Loucy (cell line): ENCODE measurements at regions not wholly inside any gene's neighbourhood (a gene's known extent, or its start where the extent isn't known, plus 50 kb on each side); places are given as distances from the start of the nearest gene placed in this dataset.

Experiments
- EZH2phosphoT487 ChIP-seq: fragments of 200-600 bp; IDR thresholded peaks from 2 replicates; pipeline ENCODE4 v1.6.1; 2018; ENCODE audit warnings: antibody characterized with exemption, mild to moderate bottlenecking, moderate library complexity, borderline replicate concordance
- TF ChIP-seq, protein P1 (sequence below): fragments of 200-600 bp; sonication (generic); conservative IDR thresholded peaks from 2 replicates; pipeline ENCODE4 v1.5.1; 2014; ENCODE audit warnings: mild to moderate bottlenecking, antibody characterized with exemption, low read length

DNA sequence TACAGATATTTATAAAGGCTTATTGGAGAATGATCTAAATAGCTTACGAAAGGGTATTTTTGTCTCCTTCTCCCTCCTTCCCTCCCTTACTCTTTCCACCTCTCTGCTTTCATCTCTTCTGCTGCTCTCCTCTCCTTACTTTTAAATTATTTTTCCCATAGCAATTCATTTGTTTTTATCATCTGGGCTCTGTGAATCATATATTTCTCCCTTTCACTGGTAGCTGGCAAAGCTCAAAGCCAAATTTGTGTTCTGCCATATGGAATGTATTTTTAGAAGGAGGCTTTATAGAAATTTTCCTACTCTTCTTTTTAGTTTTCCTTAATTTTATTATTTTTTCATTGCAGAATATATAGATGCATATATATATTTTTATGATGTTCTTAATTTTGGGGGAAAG, 385.8 kb downstream of the C3orf38 start:
- TF ChIP-seq, protein P1, sequence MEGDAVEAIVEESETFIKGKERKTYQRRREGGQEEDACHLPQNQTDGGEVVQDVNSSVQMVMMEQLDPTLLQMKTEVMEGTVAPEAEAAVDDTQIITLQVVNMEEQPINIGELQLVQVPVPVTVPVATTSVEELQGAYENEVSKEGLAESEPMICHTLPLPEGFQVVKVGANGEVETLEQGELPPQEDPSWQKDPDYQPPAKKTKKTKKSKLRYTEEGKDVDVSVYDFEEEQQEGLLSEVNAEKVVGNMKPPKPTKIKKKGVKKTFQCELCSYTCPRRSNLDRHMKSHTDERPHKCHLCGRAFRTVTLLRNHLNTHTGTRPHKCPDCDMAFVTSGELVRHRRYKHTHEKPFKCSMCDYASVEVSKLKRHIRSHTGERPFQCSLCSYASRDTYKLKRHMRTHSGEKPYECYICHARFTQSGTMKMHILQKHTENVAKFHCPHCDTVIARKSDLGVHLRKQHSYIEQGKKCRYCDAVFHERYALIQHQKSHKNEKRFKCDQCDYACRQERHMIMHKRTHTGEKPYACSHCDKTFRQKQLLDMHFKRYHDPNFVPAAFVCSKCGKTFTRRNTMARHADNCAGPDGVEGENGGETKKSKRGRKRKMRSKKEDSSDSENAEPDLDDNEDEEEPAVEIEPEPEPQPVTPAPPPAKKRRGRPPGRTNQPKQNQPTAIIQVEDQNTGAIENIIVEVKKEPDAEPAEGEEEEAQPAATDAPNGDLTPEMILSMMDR: no peak
- no peak for TF ChIP-seq EZH2phosphoT487
